Neural cell (in vitro differentiated cells): ENCODE measurements at regions not wholly inside any gene's neighbourhood (a gene's known extent, or its start where the extent isn't known, plus 50 kb on each side); places are given as distances from the start of the nearest gene placed in this dataset.

ENCODE experiments used
- EP300 ChIP-seq: fragments of 450-650 bp; conservative IDR thresholded peaks from 2 replicates; pipeline ENCODE4 v1.6.1; 2014; ENCODE audit warnings: antibody characterized with exemption, mild to moderate bottlenecking, moderate library complexity; ENCODE audit not compliant: poor library complexity, severe bottlenecking
- EZH2 ChIP-seq: fragments of 200-600, 300-800 bp; shearing (Covaris generic), sonication (generic); IDR thresholded peaks from 2 replicates; pipeline ENCODE4 v1.6.1; 2014; ENCODE audit warnings: antibody characterized with exemption, low read length, borderline replicate concordance, mild to moderate bottlenecking; ENCODE audit not compliant: insufficient read depth, poor library complexity, severe bottlenecking
- MXI1 ChIP-seq: fragments of 450-650 bp; conservative IDR thresholded peaks from 2 replicates; pipeline ENCODE4 v1.6.1; 2014; ENCODE audit warnings: antibody characterized with exemption, mild to moderate bottlenecking; ENCODE audit not compliant: poor library complexity, severe bottlenecking
- SMC3 ChIP-seq: fragments of 450-650 bp; conservative IDR thresholded peaks from 2 replicates; pipeline ENCODE4 v1.6.1; 2014; ENCODE audit warnings: antibody characterized with exemption, mild to moderate bottlenecking, moderate library complexity; ENCODE audit not compliant: poor library complexity
- TF ChIP-seq, protein P1 (sequence below): fragments of 450-650 bp; IDR thresholded peaks from 2 replicates; pipeline ENCODE4 v1.5.1; 2014; ENCODE audit warnings: antibody characterized with exemption, mild to moderate bottlenecking, moderate library complexity; ENCODE audit not compliant: poor library complexity, severe bottlenecking

DNA sequence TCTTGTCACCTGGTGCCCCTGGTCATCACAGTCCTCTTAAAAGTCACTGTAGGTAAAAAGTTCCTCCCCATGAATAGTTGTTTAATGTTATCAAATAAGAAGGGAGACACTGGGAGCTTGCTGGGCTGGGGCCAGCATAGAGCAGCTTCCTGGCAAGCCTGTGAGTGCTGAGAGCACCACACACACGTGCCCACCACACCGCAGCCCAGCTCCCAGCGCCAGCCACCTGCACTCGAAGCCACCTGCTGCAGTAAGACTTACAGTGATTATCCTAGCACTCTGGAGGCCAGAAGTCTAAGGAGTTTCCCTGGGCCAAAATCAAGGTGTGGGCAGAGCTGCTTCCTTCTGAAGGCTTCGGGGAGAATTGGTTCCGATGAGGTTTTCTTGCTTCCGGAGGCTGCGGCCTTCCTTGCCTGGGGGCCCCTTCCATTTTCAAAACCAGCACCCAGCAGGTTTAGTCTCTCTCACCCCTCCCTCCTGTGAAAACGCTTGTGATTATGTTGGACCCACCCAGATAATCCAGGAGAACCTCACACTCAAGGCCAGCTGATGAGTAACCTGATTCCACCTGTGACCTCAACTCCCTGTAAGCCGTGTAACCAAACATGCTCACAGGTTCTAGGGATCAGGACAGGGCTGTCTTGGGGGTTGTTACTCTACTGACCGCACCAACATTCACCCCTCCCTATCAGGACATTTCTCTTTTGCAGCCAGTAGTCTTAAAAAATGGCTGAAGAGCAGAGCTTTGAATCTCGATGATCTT is 687.2 kb downstream of the TBC1D22A start:
- TF ChIP-seq EP300 (no peak), SMC3 (no peak), EZH2 (no peak), MXI1 (no peak)
- TF ChIP-seq, protein P1, sequence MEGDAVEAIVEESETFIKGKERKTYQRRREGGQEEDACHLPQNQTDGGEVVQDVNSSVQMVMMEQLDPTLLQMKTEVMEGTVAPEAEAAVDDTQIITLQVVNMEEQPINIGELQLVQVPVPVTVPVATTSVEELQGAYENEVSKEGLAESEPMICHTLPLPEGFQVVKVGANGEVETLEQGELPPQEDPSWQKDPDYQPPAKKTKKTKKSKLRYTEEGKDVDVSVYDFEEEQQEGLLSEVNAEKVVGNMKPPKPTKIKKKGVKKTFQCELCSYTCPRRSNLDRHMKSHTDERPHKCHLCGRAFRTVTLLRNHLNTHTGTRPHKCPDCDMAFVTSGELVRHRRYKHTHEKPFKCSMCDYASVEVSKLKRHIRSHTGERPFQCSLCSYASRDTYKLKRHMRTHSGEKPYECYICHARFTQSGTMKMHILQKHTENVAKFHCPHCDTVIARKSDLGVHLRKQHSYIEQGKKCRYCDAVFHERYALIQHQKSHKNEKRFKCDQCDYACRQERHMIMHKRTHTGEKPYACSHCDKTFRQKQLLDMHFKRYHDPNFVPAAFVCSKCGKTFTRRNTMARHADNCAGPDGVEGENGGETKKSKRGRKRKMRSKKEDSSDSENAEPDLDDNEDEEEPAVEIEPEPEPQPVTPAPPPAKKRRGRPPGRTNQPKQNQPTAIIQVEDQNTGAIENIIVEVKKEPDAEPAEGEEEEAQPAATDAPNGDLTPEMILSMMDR: no peak
